ENCODE measurements at regions not wholly inside any gene's neighbourhood (a gene's known extent, or its start where the extent isn't known, plus 50 kb on each side); places are given as distances from the start of the nearest gene placed in this dataset.

GRCh38 chr4:38536716-38537115 lies 127.3 kb upstream of the KLF3 start:
- TF ChIP-seq EZH2 (IDR thresholded peaks at IDR 0.05; ENCODE audit: borderline replicate concordance, low read length) = no peak
- TF ChIP-seq CTCF (conservative IDR thresholded peaks at IDR 0.05 in 1 of 2, IDR thresholded peaks at IDR 0.05 in 1 of 2; ENCODE audit: extremely low read depth in 1 of 2, insufficient read depth in 1 of 2, low read depth in 1 of 2, low read length in 2 of 2) = no peak
